IMR-90 (cell line): ENCODE measurements at regions not wholly inside any gene's neighbourhood (a gene's known extent, or its start where the extent isn't known, plus 50 kb on each side); places are given as distances from the start of the nearest gene placed in this dataset.

ENCODE experiments used
- ATAC-seq: fragments of 200-7000 bp; cut with Tn5 transposase; 2 replicates; pipeline ENCODE4 v1.9.1; 2020; ENCODE audit warnings: low read depth, mild to moderate bottlenecking, moderate library complexity
- BruUV-seq: library from RNA; stranded (reverse); fragments of 400-500 nt; replicated peaks from 2 replicates; lab custom pipeline; 2021; lab: Mats Ljungman, UMichigan
- CTCF ChIA-PET: fragments of 300-600 bp; formaldehyde crosslinking; extraction: SDS; loops from one replicate; lab custom pipeline; 2021; ENCODE audit warnings: antibody characterized with exemption; lab: Yijun Ruan, JAX
- POLR2A ChIA-PET: fragments of 300-600 bp; sonication (Branson Sonifier 250); formaldehyde crosslinking; loops from one replicate; lab custom pipeline; 2022; ENCODE audit warnings: antibody characterized with exemption; ENCODE audit not compliant: unreplicated experiment; lab: Charles Lee
- DNase-seq: peaks from one replicate; pipeline ENCODE4 v3.0.0; 2013
- H2AFZ ChIP-seq: replicated peaks from 2 replicates; pipeline ENCODE3; 2013; ENCODE audit warnings: low read length, mild to moderate bottlenecking; ENCODE audit not compliant: poor library complexity
- H2AK5ac ChIP-seq: 2 replicates; pipeline ENCODE4 v1.6.1; 2013; ENCODE audit warnings: low read depth, low read length, inconsistent platforms
- H2AK9ac ChIP-seq: replicated peaks from 2 replicates; pipeline ENCODE3; 2013; ENCODE audit warnings: mild to moderate bottlenecking, low read depth, low read length, moderate library complexity; ENCODE audit not compliant: poor library complexity
- H2BK120ac ChIP-seq: 2 replicates; pipeline ENCODE4 v1.6.1; 2013; ENCODE audit warnings: low read depth, low read length, inconsistent platforms
- H2BK15ac ChIP-seq: 3 replicates; pipeline ENCODE4 v1.6.1; 2013; ENCODE audit warnings: low read depth, low read length, inconsistent platforms
- H2BK20ac ChIP-seq: 2 replicates; pipeline ENCODE4 v1.6.1; 2013; ENCODE audit warnings: low read depth, mild to moderate bottlenecking, inconsistent platforms, low read length, moderate library complexity
- H2BK5ac ChIP-seq: 2 replicates; pipeline ENCODE4 v1.6.1; 2013; ENCODE audit warnings: mild to moderate bottlenecking, low read depth, low read length, inconsistent platforms; ENCODE audit not compliant: poor library complexity, severe bottlenecking
- H3K14ac ChIP-seq: replicated peaks from 2 replicates; pipeline ENCODE4 v1.6.1; 2013; ENCODE audit warnings: low read depth, low read length, inconsistent platforms
- H3K18ac ChIP-seq: 2 replicates; pipeline ENCODE4 v1.6.1; 2013; ENCODE audit warnings: low read depth, low read length, control low read depth
- H3K23ac ChIP-seq: 2 replicates; pipeline ENCODE4 v1.6.1; 2013; ENCODE audit warnings: low read depth, low read length, inconsistent platforms
- H3K27ac ChIP-seq: 2 replicates; pipeline ENCODE4 v1.5.1; 2013; ENCODE audit warnings: mild to moderate bottlenecking, control low read depth, low read length; ENCODE audit not compliant: insufficient read depth
- H3K27me3 ChIP-seq: 2 replicates; pipeline ENCODE4 v1.6.1; 2013; ENCODE audit warnings: low read length; ENCODE audit not compliant: control insufficient read depth, insufficient read depth
- H3K36me3 ChIP-seq: 2 replicates; pipeline ENCODE4 v1.6.1; 2013; ENCODE audit warnings: low read length, mixed read lengths; ENCODE audit not compliant: control insufficient read depth, insufficient read depth
- H3K4ac ChIP-seq: 2 replicates; pipeline ENCODE4 v1.6.1; 2013; ENCODE audit warnings: low read depth, low read length, inconsistent platforms
- H3K4me1 ChIP-seq: 2 replicates; pipeline ENCODE4 v1.6.1; 2013; ENCODE audit warnings: low read length, mixed read lengths; ENCODE audit not compliant: control insufficient read depth, insufficient read depth
- H3K4me2 ChIP-seq: 2 replicates; pipeline ENCODE4 v1.6.1; 2013; ENCODE audit warnings: low read depth, mild to moderate bottlenecking, control low read depth, low read length, moderate library complexity
- H3K4me3 ChIP-seq: 2 replicates; pipeline ENCODE4 v1.5.1; 2013; ENCODE audit warnings: low read depth, mild to moderate bottlenecking, control low read depth, low read length, moderate library complexity; ENCODE audit not compliant: insufficient read depth
- H3K56ac ChIP-seq: 2 replicates; pipeline ENCODE4 v1.6.1; 2013; ENCODE audit warnings: low read length, inconsistent platforms; ENCODE audit not compliant: insufficient read depth; ENCODE audit errors: extremely low read depth
- H3K79me1 ChIP-seq, 2 experiments: 2 replicates each; pipeline ENCODE4 v1.6.1; 2013; ENCODE audit warnings: low read length in 2 of 2, inconsistent platforms in 1 of 2, low read depth in 1 of 2
- H3K9ac ChIP-seq: 2 replicates; pipeline ENCODE4 v1.6.1; 2013; ENCODE audit warnings: low read depth, low read length, control low read depth
- H3K9me1 ChIP-seq: 2 replicates; pipeline ENCODE4 v1.6.1; 2013; ENCODE audit warnings: low read length, inconsistent platforms; ENCODE audit not compliant: insufficient read depth
- H3K9me3 ChIP-seq: 2 replicates; pipeline ENCODE4 v1.6.1; 2013; ENCODE audit warnings: low read length; ENCODE audit not compliant: control insufficient read depth, insufficient read depth
- H4K20me1 ChIP-seq: 2 replicates; pipeline ENCODE4 v1.6.1; 2013; ENCODE audit warnings: low read length, inconsistent platforms; ENCODE audit not compliant: insufficient read depth
- H4K5ac ChIP-seq: 2 replicates; pipeline ENCODE4 v1.6.1; 2013; ENCODE audit warnings: mild to moderate bottlenecking, low read depth, low read length, control low read depth
- H4K8ac ChIP-seq, 2 experiments: 2 replicates each; pipeline ENCODE4 v1.6.1; 2013; ENCODE audit warnings: low read depth in 2 of 2, low read length in 2 of 2, control low read depth in 1 of 2, inconsistent platforms in 1 of 2
- H4K91ac ChIP-seq: 2 replicates; pipeline ENCODE4 v1.6.1; 2013; ENCODE audit warnings: low read depth, low read length, inconsistent platforms; ENCODE audit not compliant: insufficient read depth
- BHLHE40 ChIP-seq: fragments of 150-350 bp; IDR thresholded peaks from 2 replicates; pipeline ENCODE4 v1.6.1; 2016; ENCODE audit warnings: mild to moderate bottlenecking, low read depth, low read length
- CEBPB ChIP-seq: IDR thresholded peaks from 2 replicates; pipeline ENCODE4 v1.6.1; 2012; ENCODE audit warnings: low read depth, low read length, improper control_type of control experiment
- CTCF ChIP-seq: conservative IDR thresholded peaks from 2 replicates; pipeline ENCODE4 v1.5.1; 2012; ENCODE audit warnings: mild to moderate bottlenecking, low read depth, low read length, improper control_type of control experiment
- ELK1 ChIP-seq: fragments of 150-350 bp; IDR thresholded peaks from 2 replicates; pipeline ENCODE4 v1.6.1; 2016; ENCODE audit warnings: low read depth, mild to moderate bottlenecking, low read length, moderate library complexity, borderline replicate concordance
- FOS ChIP-seq: fragments of 150-350 bp; IDR thresholded peaks from 2 replicates; pipeline ENCODE4 v1.6.1; 2016; ENCODE audit warnings: low read depth, low read length
- MAFK ChIP-seq: IDR thresholded peaks from 2 replicates; pipeline ENCODE4 v1.6.1; 2012; ENCODE audit warnings: low read depth, low read length, improper control_type of control experiment
- MAZ ChIP-seq: IDR thresholded peaks from 2 replicates; pipeline ENCODE4 v1.6.1; 2012; ENCODE audit warnings: low read depth, mild to moderate bottlenecking, low read length, improper control_type of control experiment, moderate library complexity, borderline replicate concordance
- MXI1 ChIP-seq: IDR thresholded peaks from 2 replicates; pipeline ENCODE4 v1.6.1; 2012; ENCODE audit warnings: low read depth, mild to moderate bottlenecking, low read length, moderate library complexity, borderline replicate concordance
- NFE2L2 ChIP-seq: fragments of 150-350 bp; IDR thresholded peaks from 2 replicates; pipeline ENCODE4 v1.6.1; 2016; ENCODE audit warnings: low read depth, mild to moderate bottlenecking, low read length
- POLR2A ChIP-seq: IDR thresholded peaks from 2 replicates; pipeline ENCODE4 v1.6.1; 2012; ENCODE audit warnings: mild to moderate bottlenecking, low read depth, low read length
- RAD21 ChIP-seq: IDR thresholded peaks from 2 replicates; pipeline ENCODE4 v1.6.1; 2012; ENCODE audit warnings: low read length, improper control_type of control experiment
- RFX5 ChIP-seq: IDR thresholded peaks from 2 replicates; pipeline ENCODE4 v1.8.0; 2012; ENCODE audit warnings: low read depth, mild to moderate bottlenecking, low read length, moderate library complexity
- SMC3 ChIP-seq: fragments of 150-350 bp; IDR thresholded peaks from 2 replicates; pipeline ENCODE4 v1.6.1; 2016; ENCODE audit warnings: low read depth, mild to moderate bottlenecking, antibody characterized with exemption, low read length, moderate library complexity
- dilution Hi-C: fragments of 300-500 bp; cut with HindIII; formaldehyde crosslinking; loops from one replicate; pipeline ENCODE4 v1.14.3; 2018; ENCODE audit warnings: low sequenced_read_pairs; ENCODE audit not compliant: unreplicated experiment
- in situ Hi-C: fragments of 300-500 bp; cut with MboI; formaldehyde crosslinking; loops from 3 replicates; pipeline ENCODE4 v1.14.3; 2019; ENCODE audit warnings: low sequenced_read_pairs, inconsistent platforms, mixed read lengths
- intact Hi-C: fragments of 100-400 bp; cut with micrococcal nuclease; formaldehyde crosslinking; loops from 2 replicates; pipeline ENCODE4 v1.10.0; 2022

DNA sequence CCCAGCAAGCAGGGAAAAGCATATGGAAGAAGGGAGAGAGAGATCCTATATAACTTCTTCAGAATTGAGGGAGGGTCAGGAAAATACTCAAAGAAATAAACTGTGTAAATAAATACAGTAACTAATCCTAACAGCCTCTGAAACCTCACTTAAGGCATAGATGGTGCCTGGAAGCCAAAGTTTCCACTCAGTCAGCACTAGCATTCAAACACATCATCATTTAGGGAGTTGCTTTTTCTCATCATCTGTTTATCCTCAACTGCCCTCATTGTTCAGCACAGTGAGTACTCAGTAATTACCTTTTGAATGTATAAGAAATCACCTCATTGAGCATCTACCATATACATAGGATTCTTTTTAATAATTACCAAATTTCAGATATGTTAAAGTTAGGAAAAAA lies 262.9 kb downstream of the C1D start:
- no peak overlapping the region for H3K18ac ChIP-seq
- no peak overlapping the region for H3K56ac ChIP-seq
- no peak for DNase-seq
- no peak overlapping the region for H3K27ac ChIP-seq
- TF ChIP-seq MAFK (no peak), SMC3 (no peak), RAD21 (no peak), RFX5 (no peak), MAZ (no peak), NFE2L2 (no peak), ELK1 (no peak), BHLHE40 (no peak), CEBPB (no peak), FOS (no peak), CTCF (no peak), MXI1 (no peak), POLR2A (no peak)
- no peak overlapping the region for H2AK5ac ChIP-seq
- no peak overlapping the region for H3K14ac ChIP-seq
- no peak overlapping the region for H2BK20ac ChIP-seq
- peaks cover 4% of the 10 kb centered on the region for H3K9me1 ChIP-seq
- no peaks in the 10 kb centered on the region for H3K9me3 ChIP-seq
- ATAC-seq = no peak
- no peak overlapping the region for H4K5ac ChIP-seq
- H3K4me1 ChIP-seq = peaks cover 8% of the 10 kb centered on the region
- no TSS peak for BruUV-seq
- no peak overlapping the region for H2AFZ ChIP-seq
- no peaks in the 10 kb centered on the region; a peak in 1 of 4 replicates for H3K79me1 ChIP-seq
- no peak overlapping the region for H3K4ac ChIP-seq
- no peak overlapping the region for H2AK9ac ChIP-seq
- H2BK15ac ChIP-seq = no peak overlapping the region
- H2BK5ac ChIP-seq = no peak overlapping the region
- no peak overlapping the region for H3K23ac ChIP-seq
- ChIA-PET POLR2A (no interaction called here), CTCF (no interaction called here)
- no peaks in the 10 kb centered on the region for H3K36me3 ChIP-seq
- dilution Hi-C loops (no loop called here), in situ Hi-C loops (no loop called here), intact Hi-C loops (no loop called here)
- no peak overlapping the region for H2BK120ac ChIP-seq
- no peak overlapping the region for H4K8ac ChIP-seq
- no peak overlapping the region for H3K9ac ChIP-seq
- H4K20me1 ChIP-seq = no peaks in the 10 kb centered on the region
- no peaks in the 10 kb centered on the region for H3K27me3 ChIP-seq
- no peak overlapping the region for H3K4me2 ChIP-seq
- no peak overlapping the region for H3K4me3 ChIP-seq
- no peak overlapping the region for H4K91ac ChIP-seq
